ACC112 (cell line): ENCODE measurements at regions not wholly inside any gene's neighbourhood (a gene's known extent, or its start where the extent isn't known, plus 50 kb on each side); places are given as distances from the start of the nearest gene placed in this dataset.
"Not testable (repeated sequence)": the region's sequence is repeated elsewhere in the genome, so short reads cannot be mapped to it uniquely, and the experiment has no call there.

Source experiments
- H2AFZ ChIP-seq: fragments of 200-600 bp; sonication (generic); one replicate; pipeline ENCODE4 v1.6.0; 2017; ENCODE audit warnings: antibody characterized with exemption, low read length; ENCODE audit not compliant: unreplicated experiment
- H3K27ac ChIP-seq: fragments of 200-600 bp; sonication (generic); 2 replicates; pipeline ENCODE4 v1.5.1; 2014; ENCODE audit warnings: low read depth, mild to moderate bottlenecking, antibody characterized with exemption, low read length, moderate library complexity
- H3K27me3 ChIP-seq: fragments of 200-600 bp; sonication (generic); 2 replicates; pipeline ENCODE4 v1.6.1; 2014; ENCODE audit warnings: mild to moderate bottlenecking, antibody characterized with exemption, low read length, moderate library complexity, mixed read lengths; ENCODE audit not compliant: insufficient read depth
- H3K36me3 ChIP-seq: fragments of 200-600 bp; sonication (generic); 2 replicates; pipeline ENCODE4 v1.6.1; 2016; ENCODE audit warnings: mild to moderate bottlenecking, antibody characterized with exemption, low read length, moderate library complexity, mixed read lengths; ENCODE audit not compliant: insufficient read depth
- H3K4me1 ChIP-seq: fragments of 200-600 bp; sonication (generic); one replicate; pipeline ENCODE4 v1.6.1; 2016; ENCODE audit warnings: low read length, mixed read lengths; ENCODE audit not compliant: insufficient read depth, unreplicated experiment, control insufficient read depth
- H3K4me3 ChIP-seq: fragments of 200-600 bp; sonication (generic); 2 replicates; pipeline ENCODE4 v1.5.1; 2014; ENCODE audit warnings: mild to moderate bottlenecking, low read depth, low read length
- H3K79me2 ChIP-seq: fragments of 200-600 bp; sonication (generic); one replicate; pipeline ENCODE4 v1.6.0; 2016; ENCODE audit warnings: low read length; ENCODE audit not compliant: control insufficient read depth, unreplicated experiment, insufficient read depth

- Histone ChIP-seq H3K36me3 (no peaks in the 10 kb centered on the region), H3K4me3 (no peak overlapping the region), H3K27me3 (no peaks in the 10 kb centered on the region), H3K4me1 (no peaks in the 10 kb centered on the region), H2AFZ (no peak overlapping the region), H3K79me2 (no peaks in the 10 kb centered on the region), H3K27ac (no peak overlapping the region)
Measured at GRCh38 chr7:113307147-113307546, 188.8 kb upstream of the SMIM30 start.

DNA sequence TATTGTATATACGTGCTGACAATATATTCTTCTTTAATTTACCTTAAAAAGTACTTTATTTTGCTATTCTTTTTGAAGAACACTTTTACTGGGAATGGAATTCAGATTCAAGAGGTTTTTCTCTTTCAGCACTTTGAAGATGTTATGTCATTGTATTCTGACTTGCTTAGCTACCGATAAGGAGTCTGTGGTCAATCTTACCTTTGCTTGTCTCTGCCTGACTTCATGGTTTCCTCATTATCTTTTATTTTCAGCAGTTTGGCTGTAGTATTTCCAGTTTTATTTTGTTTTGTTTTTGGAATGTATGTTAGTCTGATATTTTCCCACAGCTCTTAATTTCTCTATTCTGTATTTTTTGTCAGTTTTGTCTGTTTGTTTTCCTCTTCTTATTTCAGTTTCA is 187.9 kb upstream of the SMIM30 start:
- Histone ChIP-seq H3K27ac (no peak overlapping the region), H3K36me3 (no peaks in the 10 kb centered on the region)

GRCh38 chr7:113304104-113304503 is 185.8 kb upstream of the SMIM30 start:
- Histone ChIP-seq H3K4me1 (no peaks in the 10 kb centered on the region), H3K79me2 (no peaks in the 10 kb centered on the region), H3K4me3 (no peak overlapping the region), H3K27me3 (no peaks in the 10 kb centered on the region), H3K36me3 (no peaks in the 10 kb centered on the region), H3K27ac (no peak overlapping the region), H2AFZ (no peak overlapping the region)

More for the DNA sequence above, 187.9 kb upstream of the SMIM30 start:
- Histone ChIP-seq H3K27me3 (no peaks in the 10 kb centered on the region), H3K4me3 (no peak overlapping the region), H3K79me2 (no peaks in the 10 kb centered on the region), H3K4me1 (no peaks in the 10 kb centered on the region), H2AFZ (no peak overlapping the region)

GRCh38 chr7:113303388-113303787 is 185.0 kb upstream of the SMIM30 start:
- H3K4me3 ChIP-seq, H3K79me2 ChIP-seq, H3K27ac ChIP-seq, H3K27me3 ChIP-seq, H3K4me1 ChIP-seq, H2AFZ ChIP-seq, H3K36me3 ChIP-seq: not testable (repeated sequence)

GRCh38 chr7:113301983-113302382 is 183.6 kb upstream of the SMIM30 start:
- Histone ChIP-seq H2AFZ (no peak overlapping the region), H3K4me3 (no peak overlapping the region), H3K79me2 (no peaks in the 10 kb centered on the region), H3K27me3 (0 out of 2 replicates have a peak, but pooled peaks cover 3% of the 10 kb centered on the region), H3K4me1 (no peaks in the 10 kb centered on the region), H3K27ac (no peak overlapping the region), H3K36me3 (no peaks in the 10 kb centered on the region)

GRCh38 chr7:113301141-113301540 is 182.8 kb upstream of the SMIM30 start:
- H3K27ac ChIP-seq = no peak overlapping the region
- H3K79me2 ChIP-seq = no peaks in the 10 kb centered on the region
- H3K4me3 ChIP-seq = no peak overlapping the region
- no peak overlapping the region for H2AFZ ChIP-seq
- 0 out of 2 replicates have a peak, but pooled peaks cover 3% of the 10 kb centered on the region for H3K27me3 ChIP-seq
- H3K36me3 ChIP-seq = no peaks in the 10 kb centered on the region
- H3K4me1 ChIP-seq = no peaks in the 10 kb centered on the region

- Histone ChIP-seq H2AFZ (no peak overlapping the region), H3K4me1 (no peaks in the 10 kb centered on the region), H3K36me3 (no peaks in the 10 kb centered on the region), H3K79me2 (no peaks in the 10 kb centered on the region), H3K4me3 (no peak overlapping the region), H3K27ac (no peak overlapping the region), H3K27me3 (0 out of 2 replicates have a peak, but pooled peaks cover 3% of the 10 kb centered on the region)
Measured at GRCh38 chr7:113299748-113300147, 181.4 kb upstream of the SMIM30 start.

GRCh38 chr7:113298501-113298900 is 180.1 kb upstream of the SMIM30 start:
- Histone ChIP-seq H2AFZ (no peak overlapping the region), H3K36me3 (no peaks in the 10 kb centered on the region), H3K4me1 (no peaks in the 10 kb centered on the region), H3K27ac (no peak overlapping the region), H3K79me2 (no peaks in the 10 kb centered on the region), H3K27me3 (0 out of 2 replicates have a peak, but pooled peaks cover 3% of the 10 kb centered on the region), H3K4me3 (no peak overlapping the region)

DNA sequence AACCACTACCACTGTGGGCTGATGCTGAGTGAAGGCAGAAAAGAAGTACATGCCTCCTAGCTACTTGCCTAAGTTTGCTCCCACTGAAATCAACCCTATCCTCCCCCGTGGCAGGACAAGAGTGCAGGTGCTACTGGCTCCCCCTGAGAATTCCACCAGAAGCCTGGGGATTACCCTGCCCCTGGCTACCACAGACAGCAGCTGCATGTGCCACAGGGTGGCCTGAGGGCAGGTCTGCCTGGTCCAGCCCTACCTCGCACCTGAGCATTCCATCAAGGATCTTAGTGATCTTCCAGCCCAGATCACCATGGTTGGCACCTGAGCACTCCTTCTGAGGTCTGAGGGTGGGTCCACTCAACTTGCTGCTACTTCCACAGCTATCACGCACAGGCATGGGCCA is 176.4 kb upstream of the SMIM30 start:
- H3K79me2 ChIP-seq = no peaks in the 10 kb centered on the region
- H2AFZ ChIP-seq = no peak overlapping the region
- H3K4me1 ChIP-seq = no peaks in the 10 kb centered on the region
- no peaks in the 10 kb centered on the region for H3K36me3 ChIP-seq
- no peak overlapping the region for H3K4me3 ChIP-seq
- H3K27me3 ChIP-seq = 0 out of 2 replicates have a peak, but pooled peaks cover 3% of the 10 kb centered on the region
- no peak overlapping the region for H3K27ac ChIP-seq

DNA sequence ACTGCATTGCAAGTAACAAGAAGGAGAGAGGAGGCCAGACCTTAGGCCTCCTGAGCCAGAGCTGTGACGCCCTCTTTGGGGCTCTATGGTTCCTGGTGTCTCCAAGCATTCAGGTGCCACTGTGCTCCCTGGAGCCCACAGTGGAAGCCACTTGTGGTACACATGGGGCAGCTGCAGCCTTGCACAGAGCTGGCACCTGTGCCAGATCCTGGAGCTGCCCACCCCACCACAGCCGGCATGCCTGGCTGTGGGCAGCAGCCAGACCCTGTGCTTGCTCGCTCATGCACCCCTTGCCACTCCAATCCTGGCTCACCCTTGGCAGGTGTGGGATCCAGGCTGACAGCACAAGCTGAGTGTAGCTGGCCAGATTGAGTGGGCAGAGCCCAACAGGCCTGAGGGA is 173.8 kb upstream of the SMIM30 start:
- no peak overlapping the region for H2AFZ ChIP-seq

GRCh38 chr7:113291058-113291457 is 172.7 kb upstream of the SMIM30 start:
- no peak overlapping the region for H2AFZ ChIP-seq
- H3K4me3 ChIP-seq = no peak overlapping the region
- no peaks in the 10 kb centered on the region for H3K27me3 ChIP-seq
- H3K79me2 ChIP-seq = no peaks in the 10 kb centered on the region
- H3K36me3 ChIP-seq = no peaks in the 10 kb centered on the region
- no peak overlapping the region for H3K27ac ChIP-seq
- no peaks in the 10 kb centered on the region for H3K4me1 ChIP-seq

More for the DNA sequence above, 173.8 kb upstream of the SMIM30 start:
- no peak overlapping the region for H3K27ac ChIP-seq
- H3K27me3 ChIP-seq = no peaks in the 10 kb centered on the region
- no peaks in the 10 kb centered on the region for H3K79me2 ChIP-seq
- no peaks in the 10 kb centered on the region for H3K36me3 ChIP-seq
- no peaks in the 10 kb centered on the region for H3K4me1 ChIP-seq
- no peak overlapping the region for H3K4me3 ChIP-seq
